GM20000 (cell line): ENCODE measurements at regions not wholly inside any gene's neighbourhood (a gene's known extent, or its start where the extent isn't known, plus 50 kb on each side); places are given as distances from the start of the nearest gene placed in this dataset.

Experiments used
- DNase-seq: peaks from one replicate; pipeline ENCODE4 v3.0.0; 2012; ENCODE audit warnings: low spot score
- CTCF ChIP-seq: IDR thresholded peaks from 2 replicates; pipeline ENCODE4 v1.5.1; 2012; ENCODE audit warnings: mild to moderate bottlenecking, control low read depth; ENCODE audit errors: extremely low read depth, missing control alignments

DNA sequence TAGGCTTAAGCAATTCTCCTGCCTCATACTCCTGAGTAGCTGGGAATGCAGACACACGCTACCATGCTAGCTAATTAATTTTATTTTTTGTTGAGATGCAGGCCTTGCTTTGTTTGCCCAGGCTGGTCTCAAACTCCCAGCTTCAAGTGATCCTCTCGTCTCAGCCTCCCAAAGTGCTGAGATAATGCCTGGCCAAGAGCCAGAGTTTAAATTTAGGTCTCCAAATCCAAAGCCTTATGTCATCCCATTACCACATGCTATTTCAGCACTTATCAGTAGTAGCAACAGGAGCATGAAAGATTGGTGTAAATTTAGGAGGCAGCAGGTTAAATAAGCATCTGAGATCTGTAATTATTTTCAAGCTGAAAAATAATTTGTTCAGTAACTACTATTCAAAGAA lies 326.1 kb upstream of the ANO5 start:
- TF ChIP-seq CTCF, result no peak
- no peak for DNase-seq

- TF ChIP-seq CTCF, result no peak
- DNase-seq, result no peak
These were observed 315.7 kb upstream of the ANO5 start for GRCh38 chr11:21877151-21877550.

- DNase-seq, result no peak
- no peak for TF ChIP-seq CTCF
These were observed 309.5 kb upstream of the ANO5 start for GRCh38 chr11:21883354-21883753.

GRCh38 chr11:21888814-21889213 lies 304.1 kb upstream of the ANO5 start:
- TF ChIP-seq CTCF, result no peak
- DNase-seq, result no peak

GRCh38 chr11:21892736-21893564 lies 299.9 kb upstream of the ANO5 start:
- TF ChIP-seq CTCF, result no peak
- DNase-seq, result no peak

DNA sequence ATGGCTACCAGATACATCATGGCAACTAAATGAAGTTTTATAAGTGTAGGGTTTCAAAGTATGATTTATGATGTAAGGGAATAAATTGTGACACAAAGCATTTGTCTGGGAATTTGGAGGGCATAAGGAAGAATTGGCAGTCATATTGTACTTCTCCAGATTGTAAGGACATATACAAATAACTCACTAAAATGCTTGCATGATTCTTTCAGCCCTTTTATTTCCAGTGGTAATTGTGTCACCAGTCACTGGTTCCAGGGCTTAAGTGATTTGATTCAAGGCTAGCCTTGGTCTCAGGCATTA lies 299.4 kb upstream of the ANO5 start:
- DNase-seq, result no peak
- TF ChIP-seq CTCF, result no peak

GRCh38 chr11:21894492-21894891 lies 298.4 kb upstream of the ANO5 start:
- no peak for TF ChIP-seq CTCF
- no peak for DNase-seq
